HEK293T (cell line): ENCODE measurements at regions not wholly inside any gene's neighbourhood (a gene's known extent, or its start where the extent isn't known, plus 50 kb on each side); places are given as distances from the start of the nearest gene placed in this dataset.

Source experiments
- BHLHE40 ChIP-seq: fragments of 450-650 bp; IDR thresholded peaks from 2 replicates; pipeline ENCODE4 v1.6.1; 2016; ENCODE audit warnings: mild to moderate bottlenecking, moderate library complexity, borderline replicate concordance
- CTBP1 ChIP-seq: fragments of 450-650 bp; IDR thresholded peaks from 2 replicates; pipeline ENCODE4 v1.6.1; 2016; ENCODE audit warnings: borderline replicate concordance
- FOXA1 ChIP-seq: fragments of 450-650 bp; IDR thresholded peaks from 2 replicates; pipeline ENCODE4 v1.6.1; 2016; ENCODE audit warnings: mild to moderate bottlenecking
- FOXK2 ChIP-seq: fragments of 450-650 bp; IDR thresholded peaks from 2 replicates; pipeline ENCODE4 v1.6.1; 2016; ENCODE audit warnings: mild to moderate bottlenecking
- FOXM1 ChIP-seq: fragments of 450-650 bp; IDR thresholded peaks from 2 replicates; pipeline ENCODE4 v1.6.1; 2017; ENCODE audit warnings: mild to moderate bottlenecking, borderline replicate concordance
- L3MBTL2 ChIP-seq: fragments of 450-650 bp; conservative IDR thresholded peaks from 2 replicates; pipeline ENCODE4 v1.6.1; 2016; ENCODE audit warnings: mild to moderate bottlenecking
- LEF1 ChIP-seq: fragments of 450-650 bp; IDR thresholded peaks from 2 replicates; pipeline ENCODE4 v1.6.1; 2017; ENCODE audit warnings: mild to moderate bottlenecking, borderline replicate concordance
- SUZ12 ChIP-seq: fragments of 450-650 bp; IDR thresholded peaks from 2 replicates; pipeline ENCODE4 v1.6.1; 2016; ENCODE audit warnings: mild to moderate bottlenecking
- TARDBP ChIP-seq: fragments of 450-650 bp; IDR thresholded peaks from 2 replicates; pipeline ENCODE4 v1.6.1; 2016

DNA sequence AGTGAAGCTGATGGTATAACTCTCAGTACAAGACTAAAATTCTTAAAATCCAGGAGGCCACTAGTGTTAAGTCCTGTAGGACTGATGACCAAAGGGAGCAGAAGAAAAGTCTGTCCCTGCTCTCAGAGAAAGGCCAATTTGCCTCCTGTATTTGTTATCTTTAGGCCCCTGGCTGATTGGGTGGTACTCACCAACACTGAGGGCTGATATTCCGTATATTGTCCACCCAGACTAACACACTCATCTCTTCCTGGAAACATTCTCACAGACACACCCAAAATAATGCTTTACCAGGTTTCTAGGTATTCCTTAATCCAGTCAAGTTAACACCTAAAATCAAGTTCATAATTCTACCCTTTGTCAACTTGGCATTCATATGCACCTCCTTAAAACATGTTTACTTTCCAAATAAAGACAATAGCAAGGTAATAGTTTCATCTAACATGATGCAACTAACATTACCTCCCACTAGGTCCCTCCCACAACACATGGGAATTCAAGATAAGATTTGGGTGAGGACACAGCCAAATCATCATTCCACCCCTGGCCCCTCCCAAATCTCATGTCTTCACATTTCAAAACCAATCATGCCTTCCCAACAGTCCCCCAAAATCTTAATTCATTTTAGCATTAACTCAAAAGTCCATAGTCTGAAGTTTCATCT, 84.3 kb downstream of the EGLN3 start:
- TF ChIP-seq FOXK2: no peak
- TF ChIP-seq FOXA1: no peak
- no peak for TF ChIP-seq TARDBP
- TF ChIP-seq FOXM1: no peak
- no peak for TF ChIP-seq LEF1
- no peak for TF ChIP-seq CTBP1
- TF ChIP-seq SUZ12: no peak
- TF ChIP-seq BHLHE40: no peak
- no peak for TF ChIP-seq L3MBTL2
